Ammon's horn (tissue), 1 donor: ENCODE measurements at regions not wholly inside any gene's neighbourhood (a gene's known extent, or its start where the extent isn't known, plus 50 kb on each side); places are given as distances from the start of the nearest gene placed in this dataset.
"Not testable (repeated sequence)": the region's sequence is repeated elsewhere in the genome, so short reads cannot be mapped to it uniquely, and the experiment has no call there.

Source experiments
- DNase-seq: peaks from one replicate; pipeline ENCODE4 v3.0.0-alpha.2; 2016; ENCODE audit warnings: low spot score

DNA sequence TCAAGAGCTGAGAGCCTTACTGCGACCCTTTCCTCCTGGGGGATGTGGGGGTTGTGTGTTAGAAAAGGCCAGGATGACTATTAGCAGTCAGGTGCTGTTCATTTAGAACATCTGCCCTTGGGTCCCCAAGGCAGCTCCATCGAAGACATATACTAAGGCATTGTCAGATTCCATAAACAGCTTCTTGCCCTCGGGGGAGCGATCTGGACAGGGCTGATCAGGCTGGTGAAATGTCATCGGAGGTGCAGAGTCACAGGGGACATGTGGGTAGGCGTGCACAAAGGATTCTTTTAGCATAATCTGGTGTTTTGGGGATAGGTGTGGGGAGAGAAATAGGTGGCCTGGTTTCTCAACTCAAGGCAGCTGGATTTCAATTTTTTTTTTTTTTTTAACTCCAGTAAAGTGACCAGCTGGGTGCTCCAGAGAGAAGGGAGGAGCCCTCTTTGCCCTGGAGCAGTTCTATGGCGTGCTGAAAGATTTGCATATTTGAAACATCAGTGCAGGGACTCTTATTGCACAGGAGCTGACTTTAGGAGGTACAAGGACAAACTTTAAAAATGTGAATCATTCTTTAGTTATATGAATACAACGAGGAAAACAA lies 160.1 kb downstream of the SUDS3 start:
- DNase-seq = no peak

DNA sequence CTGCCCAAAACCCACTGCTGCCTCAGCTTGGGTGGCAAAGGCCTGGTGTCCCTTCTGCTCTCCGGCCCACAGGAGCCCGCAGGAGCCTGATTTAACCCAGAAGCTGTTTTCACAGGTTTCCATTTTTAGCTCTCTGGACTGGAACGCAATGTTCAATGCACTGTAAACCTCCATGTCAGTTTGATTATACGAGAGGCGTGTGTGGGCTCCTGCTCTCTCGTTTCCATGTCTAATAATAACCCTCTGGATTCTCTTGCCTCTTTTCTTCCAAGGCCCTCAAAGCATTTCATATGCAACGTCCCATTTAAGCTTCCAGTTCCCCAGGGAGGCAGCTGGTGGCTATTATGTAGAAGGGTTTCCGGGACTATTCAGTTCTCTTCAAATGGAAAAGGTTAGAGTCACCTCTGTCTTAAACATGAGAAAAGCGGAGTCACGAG lies 161.1 kb downstream of the SUDS3 start:
- peak; percentile 12 for DNase-seq

DNA sequence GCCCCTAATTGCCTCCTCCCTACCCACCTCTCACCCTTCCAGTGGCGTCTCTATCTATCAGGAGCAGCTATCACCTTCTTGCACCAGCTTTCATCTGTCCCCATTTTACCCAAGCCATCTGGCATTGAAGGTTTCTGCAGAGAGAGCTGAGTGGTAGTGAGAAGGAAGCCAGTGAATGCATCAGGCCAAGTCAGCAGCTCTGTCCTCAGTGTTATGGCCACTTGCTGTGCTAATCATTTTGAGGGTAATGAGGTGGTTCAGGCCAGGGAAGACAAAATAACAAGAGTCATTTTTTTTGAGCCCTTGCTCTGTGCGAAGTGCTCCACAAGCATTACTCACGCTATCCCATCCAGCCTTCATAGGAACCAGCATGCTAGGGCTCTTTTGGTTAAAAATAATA lies 164.7 kb downstream of the SUDS3 start:
- no peak for DNase-seq

DNA sequence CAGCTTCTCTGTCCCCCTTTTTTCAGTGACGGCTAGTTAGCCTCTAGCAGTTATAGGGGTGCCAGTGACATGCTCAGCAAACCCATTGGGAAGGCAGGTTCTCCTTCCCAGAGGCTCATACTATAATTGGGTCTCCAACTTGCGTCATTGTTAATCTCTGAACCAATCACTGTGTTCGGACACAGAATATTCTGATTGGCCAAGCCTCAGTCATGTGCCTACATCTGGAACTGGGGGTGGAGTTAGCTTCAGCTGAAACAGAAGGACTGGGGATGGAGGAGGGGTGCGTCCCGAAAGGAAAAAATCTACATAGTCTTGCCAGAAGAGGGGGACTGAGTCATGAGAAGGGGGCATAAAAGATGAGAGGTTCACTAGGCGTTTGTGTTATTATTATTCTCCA lies 165.6 kb downstream of the SUDS3 start:
- DNase-seq = no peak

DNA sequence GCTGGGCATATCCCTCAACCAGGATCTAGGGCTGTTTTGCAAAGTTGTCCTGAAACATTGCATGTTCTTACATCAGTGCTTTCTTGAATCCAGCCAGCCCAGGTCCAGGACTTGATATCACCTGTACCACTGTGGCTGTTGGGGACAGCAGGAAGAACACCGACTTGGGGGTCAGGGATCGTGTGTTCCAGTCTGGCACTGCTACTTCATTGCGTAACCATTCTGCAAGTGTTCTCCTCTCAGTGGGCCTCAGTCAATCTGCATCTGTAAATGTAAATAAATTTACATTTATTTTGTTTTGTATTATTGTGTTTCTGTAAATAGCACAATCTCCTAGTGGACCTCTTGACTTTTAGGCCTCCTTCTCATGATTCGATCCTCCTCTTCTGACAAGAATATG lies 167.3 kb downstream of the SUDS3 start:
- DNase-seq = no peak

DNA sequence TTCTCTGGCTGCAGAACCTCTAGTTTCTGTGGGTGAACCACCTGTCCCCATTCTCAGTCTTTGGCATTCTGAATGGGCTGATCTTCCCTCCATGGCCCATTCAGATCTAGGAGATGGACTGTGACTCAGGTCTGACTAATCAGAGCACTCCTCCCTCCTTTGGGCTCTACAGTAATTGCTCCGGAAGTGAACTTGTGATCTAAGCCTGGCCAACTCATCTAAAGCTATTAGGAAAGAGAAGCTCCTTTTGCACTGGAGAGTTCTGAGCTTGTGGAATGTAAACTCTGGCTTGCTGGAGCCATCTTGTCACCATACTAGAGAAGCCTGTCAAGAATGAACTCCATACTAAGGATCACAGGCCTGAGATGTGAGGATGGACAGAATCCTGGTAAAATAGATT lies 168.2 kb downstream of the SUDS3 start:
- no peak for DNase-seq

DNA sequence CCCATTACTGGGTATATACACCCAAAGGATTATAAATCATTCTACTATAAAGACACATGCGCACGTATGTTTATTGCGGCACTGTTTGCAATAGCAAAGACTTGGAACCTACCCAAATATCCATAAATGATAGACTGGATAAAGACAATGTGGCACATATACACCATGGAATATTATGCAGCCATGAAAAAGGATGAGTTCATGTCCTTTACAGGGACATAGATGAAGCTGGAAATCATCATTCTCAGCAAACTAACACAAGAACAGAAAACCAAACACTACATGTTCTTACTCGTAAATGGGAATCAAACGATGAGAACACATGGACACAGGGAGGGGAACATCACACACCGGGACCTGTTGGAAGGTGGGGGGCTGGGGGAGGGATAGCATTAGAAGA lies 171.3 kb downstream of the SUDS3 start:
- not testable (repeated sequence) for DNase-seq

DNA sequence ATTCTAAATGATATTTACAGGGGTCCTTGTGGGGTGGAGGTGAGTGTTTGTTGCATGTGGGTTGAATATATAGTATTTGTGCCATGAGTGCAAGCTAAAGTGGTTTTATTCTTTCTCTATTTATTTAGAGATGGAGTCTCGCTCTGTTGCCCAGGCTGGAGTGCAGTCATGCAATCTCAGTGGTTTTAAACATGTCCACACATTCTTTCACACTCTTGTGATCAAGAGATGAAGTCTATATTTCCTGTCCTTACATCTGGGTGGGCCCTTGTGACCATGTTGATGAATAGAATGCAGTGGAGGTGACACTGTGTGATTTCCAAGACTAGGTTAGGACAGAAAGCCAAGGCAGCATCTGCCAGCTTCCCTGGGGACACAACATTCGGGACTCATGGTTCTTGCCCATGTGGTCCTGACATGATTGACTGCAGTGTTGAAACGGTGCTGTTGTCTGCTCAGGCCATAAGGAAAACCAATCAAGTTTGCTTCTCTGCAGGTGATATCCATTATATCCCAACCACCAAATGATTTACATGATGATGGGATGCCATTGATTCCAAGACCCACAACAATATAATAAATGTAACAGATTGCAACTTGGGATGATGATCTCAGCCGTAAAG lies 172.6 kb downstream of the SUDS3 start:
- no peak for DNase-seq

DNA sequence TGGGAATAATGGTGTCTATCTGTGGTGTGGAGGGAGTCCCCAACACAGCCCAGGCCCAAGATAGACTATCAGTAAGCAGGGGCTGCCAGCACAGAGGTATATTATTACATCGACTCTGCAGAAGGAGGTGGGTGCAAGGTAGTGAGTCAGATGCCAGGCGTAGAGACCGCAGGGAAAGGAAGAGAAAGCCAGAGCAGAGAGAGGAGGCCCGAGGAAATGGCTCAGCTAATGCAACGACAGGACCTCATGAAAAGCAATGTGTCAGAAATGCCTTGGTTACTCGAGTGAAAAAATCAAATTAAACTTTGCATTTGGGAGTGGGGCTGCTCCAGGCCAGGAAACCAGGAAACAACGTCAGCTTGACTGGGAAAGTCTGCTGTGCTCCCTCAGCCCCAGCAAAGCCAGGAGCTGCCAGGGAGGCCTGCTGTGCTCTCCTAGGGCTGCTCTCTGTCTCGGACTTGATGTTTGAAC lies 173.2 kb downstream of the SUDS3 start:
- no peak for DNase-seq

DNA sequence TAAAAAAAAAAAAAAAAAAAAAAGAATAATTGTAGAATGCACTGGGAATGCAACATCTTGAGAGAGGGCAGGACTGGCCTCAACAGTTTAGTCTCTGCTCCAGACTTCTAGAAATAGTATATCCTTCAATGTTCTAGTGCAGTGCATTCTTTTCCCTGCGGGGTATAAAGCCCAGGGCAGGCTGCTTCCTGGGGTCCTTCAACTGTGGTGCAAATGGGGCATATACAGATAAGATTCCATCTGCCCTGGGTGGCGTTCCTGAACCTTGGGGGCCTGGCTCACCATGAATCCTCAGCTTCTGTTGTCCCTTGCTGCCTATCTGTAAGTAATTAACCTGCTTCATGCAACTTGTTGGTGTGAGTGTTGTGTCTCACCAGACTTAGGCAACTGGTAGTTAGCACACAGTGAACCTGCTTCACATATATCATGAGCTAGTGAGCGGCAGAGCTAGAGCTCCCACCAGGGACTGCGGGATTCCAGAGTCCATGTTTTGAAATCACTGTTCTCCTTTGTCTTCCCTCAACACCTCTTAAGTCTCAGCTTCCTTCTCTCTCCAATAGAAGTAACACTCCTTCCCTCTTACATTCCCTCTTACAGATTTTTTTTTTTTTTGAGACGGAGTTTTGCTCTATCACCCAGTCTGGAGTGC lies 177.6 kb downstream of the SUDS3 start:
- no peak for DNase-seq

DNA sequence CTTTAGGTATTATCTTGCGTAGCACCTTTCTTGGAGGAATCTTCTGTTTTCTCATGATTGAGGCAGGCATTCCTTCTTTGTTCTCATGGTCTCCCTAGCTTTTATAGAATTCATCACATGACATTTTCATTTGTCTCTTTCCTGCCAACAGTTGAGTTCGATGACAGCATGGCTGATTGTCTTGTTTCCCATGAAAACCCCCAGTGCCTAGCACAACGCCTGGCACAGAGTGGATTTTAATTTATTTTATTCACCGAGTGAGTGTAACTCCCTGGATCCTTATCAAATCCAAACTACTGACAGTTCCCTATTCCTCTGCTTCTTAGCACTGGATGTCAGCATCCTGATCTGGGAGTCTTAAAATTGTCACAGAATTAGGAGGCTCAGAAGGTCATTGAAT lies 182.6 kb downstream of the SUDS3 start:
- DNase-seq = no peak

DNA sequence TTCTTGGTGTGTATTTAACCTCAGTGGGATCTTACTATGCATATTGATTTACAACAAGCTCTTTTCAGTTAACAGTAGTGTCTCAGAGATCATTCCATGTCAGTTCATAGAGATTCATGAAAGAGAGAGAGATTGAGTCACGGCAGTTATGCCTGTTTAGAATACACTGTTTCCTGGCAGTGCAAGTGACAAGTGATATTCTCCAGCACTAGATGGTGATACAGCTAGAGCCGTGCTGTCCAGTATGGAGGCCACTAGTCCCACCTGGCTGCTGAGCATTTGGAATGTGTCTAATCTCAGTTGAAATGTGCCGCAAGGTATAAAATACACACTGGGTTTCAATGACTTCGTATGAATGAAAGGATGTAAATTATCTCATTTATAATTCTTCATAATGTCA lies 184.4 kb downstream of the SUDS3 start:
- no peak for DNase-seq

DNA sequence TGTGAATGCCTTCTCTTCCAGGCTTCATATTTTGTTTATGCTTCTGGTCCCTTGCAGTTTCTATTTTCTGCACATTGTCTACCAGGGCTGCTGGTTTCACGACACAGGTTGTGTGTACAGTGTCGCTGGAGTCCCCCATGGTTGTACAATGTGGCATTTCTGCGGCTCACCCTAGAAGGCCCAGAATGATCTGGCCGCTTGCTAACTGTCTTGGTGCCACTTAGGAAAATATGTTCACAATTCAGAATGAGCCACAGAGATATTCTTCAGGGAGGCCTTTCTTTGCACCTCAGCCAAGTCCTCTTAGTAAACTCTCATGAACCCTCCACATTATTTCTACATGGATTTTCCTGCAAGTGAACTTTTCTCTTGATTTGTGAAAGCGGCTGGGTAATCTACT lies 195.4 kb downstream of the SUDS3 start:
- no peak for DNase-seq

DNA sequence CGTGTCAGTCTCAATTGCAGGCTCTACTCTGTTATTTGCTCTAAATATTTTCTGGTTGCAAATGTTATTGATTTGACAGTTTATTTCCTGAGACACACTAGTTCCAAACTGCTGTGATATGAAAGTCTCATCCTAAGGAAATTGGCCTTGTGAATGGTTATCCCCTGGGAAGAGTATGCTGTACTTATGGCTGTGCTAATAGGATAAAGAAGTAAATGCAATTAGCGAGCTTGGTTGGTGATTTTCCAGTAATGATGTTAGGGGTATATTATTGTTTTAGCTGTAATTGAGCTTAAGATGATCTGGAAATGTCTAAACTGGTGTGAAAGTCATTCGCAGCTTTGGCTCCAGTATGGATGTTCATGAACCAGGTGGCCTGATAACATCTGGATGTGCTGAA lies 197.9 kb downstream of the SUDS3 start:
- no peak for DNase-seq

DNA sequence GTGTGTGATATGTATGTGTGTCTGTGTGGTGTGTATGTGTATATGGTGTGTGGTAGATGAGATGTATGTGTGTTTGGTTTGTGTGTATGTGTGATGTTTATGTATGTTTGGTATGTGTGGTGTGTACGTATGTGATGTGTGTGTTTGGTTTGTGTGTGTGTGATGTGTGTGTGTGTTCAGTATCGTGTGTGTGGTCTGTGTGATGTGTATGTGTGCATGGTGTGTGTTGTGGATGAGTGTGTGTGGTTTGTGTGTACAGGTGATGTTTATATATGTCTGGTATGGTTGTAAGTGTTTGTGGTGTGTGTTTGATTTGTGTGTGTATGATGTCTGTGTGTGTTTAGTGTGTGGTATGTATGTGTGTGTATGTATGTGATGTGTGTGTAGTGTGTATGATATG lies 199.4 kb downstream of the SUDS3 start:
- no peak for DNase-seq

DNA sequence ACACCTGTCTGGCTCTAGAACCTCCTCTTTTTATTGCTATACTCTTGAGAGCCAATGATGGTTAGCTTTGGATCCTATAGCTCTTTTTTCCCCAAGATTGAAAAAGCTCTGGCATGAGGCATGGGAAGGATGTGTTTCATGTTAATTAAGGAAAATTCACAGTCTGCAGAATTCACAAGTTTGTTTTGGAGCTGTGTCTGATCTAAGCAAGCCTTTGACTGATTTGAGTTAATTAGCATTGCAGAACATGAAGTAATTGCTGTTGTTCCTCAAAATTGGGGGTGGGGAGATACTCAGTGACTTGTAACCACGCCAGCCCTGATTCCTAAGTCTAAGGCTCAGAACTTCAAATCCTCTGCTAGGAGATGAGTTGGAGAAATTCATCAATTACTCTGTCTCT lies 205.0 kb downstream of the SUDS3 start:
- peak; percentile 23 for DNase-seq

DNA sequence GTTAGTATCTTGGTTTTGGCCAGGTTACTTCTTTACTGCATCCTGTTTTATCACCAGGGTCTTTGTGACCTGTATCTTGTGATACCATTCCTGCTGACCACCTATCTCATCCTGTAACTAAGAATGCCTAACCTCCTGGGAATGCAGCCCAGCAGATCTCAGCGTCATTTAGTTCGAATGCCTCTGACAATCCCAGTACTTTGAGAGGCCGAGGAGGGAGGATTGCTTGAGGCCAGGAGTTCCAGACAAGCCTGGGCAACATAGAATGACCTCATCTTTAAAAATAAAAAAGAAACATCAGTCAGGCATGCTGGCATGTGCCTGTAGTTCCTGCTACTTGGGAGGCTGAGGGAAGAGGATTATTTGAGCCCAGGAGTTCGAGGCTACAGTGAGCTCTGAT lies 206.5 kb downstream of the SUDS3 start:
- DNase-seq = no peak

DNA sequence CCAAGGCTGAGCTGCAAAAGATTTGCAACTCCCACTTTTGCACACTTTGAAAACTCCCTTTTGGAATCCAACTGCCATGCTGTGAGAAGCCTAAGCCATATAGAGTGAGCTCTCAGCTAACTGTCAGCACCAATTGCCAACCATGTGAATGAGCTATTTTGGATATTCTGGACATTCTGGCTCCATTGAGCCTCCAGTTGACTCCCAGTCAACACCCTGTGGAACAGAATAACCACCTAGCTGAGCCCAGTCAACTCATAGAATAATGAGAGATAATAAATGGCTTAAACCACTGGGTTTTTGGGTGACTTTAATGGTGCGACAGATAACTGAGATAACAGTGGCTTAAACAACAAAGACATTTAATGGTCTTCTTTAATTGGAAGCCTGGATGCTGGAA lies 210.1 kb downstream of the SUDS3 start:
- no peak for DNase-seq

DNA sequence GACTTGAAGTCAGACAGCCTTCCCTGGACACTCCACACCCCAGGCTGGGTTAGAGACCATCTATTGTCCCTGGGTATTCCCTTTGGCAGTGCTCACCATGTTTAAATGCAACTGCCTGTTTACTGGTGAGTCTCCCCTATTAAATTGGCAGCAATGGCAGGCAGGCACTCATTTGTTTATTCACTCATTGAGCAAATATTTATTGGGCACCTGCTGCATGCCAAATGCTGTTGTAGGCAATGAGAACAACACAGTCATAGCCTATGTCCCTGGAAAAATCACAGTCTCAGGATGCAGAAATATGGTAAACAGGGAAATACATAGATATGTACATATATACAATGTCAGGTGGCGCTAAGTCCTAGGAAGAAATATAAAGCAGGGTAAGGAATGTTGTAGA lies 212.8 kb downstream of the SUDS3 start:
- no peak for DNase-seq

DNA sequence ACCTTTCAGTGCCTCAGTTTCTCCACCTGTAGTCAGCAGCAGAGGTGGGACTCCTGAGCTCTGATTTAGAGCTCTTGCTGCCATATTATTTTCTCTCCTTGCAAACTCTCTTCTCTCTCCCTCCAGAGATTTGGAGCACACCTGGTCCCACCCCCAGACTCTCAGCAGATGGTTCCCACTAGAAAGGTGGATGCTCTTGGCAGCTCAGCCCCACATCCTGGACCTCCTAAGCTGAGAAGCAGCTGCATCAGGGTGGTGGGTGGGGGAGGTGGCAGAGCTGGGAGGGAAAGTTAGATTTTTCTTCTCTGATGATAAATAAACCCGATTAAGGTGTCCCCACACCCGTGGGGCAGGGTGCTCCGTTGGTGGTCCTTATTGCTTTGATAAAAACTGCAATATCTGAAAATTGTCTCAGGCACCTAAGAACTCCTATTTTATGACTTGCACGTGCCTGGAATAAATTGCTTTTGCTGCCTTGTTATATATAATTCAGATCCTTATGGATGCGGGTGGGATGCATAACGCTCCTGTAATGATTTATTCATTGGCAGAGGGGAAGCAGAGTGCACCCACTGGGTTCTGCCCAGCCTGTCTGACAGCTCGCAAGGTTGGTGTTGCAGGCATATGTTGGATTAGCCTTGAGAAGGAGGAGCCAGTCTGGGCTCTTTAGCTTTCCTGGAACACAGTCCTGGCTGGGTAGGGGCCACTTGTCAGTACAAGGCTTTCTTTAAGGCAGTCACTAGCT lies 214.2 kb downstream of the SUDS3 start:
- DNase-seq = no peak

DNA sequence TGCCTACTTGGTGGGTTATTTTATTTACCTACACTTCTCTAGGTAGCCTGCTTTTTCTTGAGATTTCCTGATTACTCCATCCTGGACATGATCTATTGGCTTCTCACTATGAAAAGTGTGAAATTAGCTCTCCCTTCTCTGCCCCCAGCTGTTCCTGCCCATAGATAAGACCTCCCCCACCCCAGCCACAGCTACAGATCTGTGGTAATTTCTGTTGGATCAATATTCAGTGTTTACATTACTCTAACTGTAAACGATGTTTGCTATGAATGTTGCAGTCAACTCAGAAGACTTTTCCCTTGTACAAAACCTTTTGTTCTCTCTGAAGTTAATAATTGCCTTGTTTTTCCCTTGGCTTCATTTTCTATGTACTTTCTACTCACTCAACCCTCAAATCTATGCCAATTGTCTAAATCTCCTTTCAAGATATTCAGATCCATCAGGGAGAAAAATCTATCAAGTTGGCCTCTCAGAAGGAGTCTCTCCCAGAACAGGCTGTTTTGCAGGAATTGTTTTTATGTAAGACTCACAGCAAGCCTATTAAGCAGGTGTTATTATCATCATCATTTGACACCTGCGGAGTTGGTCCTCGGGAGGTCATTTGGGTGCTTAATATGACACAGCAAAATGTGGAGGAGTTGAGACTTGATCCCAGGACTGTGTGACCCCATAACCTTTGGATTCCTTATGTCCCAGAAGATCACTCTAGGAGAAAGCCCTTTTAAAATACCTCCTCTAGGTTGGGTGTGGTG lies 227.4 kb downstream of the SUDS3 start:
- no peak for DNase-seq

DNA sequence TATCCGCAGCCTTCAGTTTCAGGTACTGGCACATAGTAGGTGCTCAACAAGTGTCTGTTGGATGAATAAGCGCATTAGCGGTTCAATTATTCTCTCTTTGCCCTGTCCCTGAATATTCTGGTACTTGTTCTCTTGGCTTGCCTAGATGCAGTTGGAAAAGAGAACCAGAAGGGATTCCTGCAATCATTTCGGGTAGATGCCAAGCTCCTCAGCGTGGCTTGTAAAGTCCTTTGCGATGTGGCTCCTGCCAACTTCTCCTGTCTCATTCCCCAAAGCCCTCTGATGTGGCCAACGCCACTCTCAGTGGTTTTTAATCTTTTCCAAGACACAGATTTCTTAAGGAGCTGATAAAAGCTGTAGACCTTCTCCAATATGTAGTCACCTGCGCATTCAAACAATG lies 230.3 kb downstream of the SUDS3 start:
- no peak for DNase-seq
